AG09319 (cell line): ENCODE measurements at regions not wholly inside any gene's neighbourhood (a gene's known extent, or its start where the extent isn't known, plus 50 kb on each side); places are given as distances from the start of the nearest gene placed in this dataset.

ENCODE experiments used
- DNase-seq: peaks from one replicate; pipeline ENCODE4 v3.0.0-alpha.2; 2010; ENCODE audit warnings: low read depth; ENCODE audit errors: extremely low read depth
- CTCF ChIP-seq: IDR thresholded peaks from 2 replicates; pipeline ENCODE4 v1.5.1; 2011; ENCODE audit warnings: low read depth, mild to moderate bottlenecking, inconsistent platforms, low read length, moderate library complexity

- no peak for TF ChIP-seq CTCF
- no peak for DNase-seq
Measured at GRCh38 chr10:85515316-85515715, 851.3 kb downstream of the GRID1 start.

- no peak for DNase-seq
Measured at GRCh38 chr10:85524001-85524666, 842.5 kb downstream of the GRID1 start.

GRCh38 chr10:85527616-85528317, 838.8 kb downstream of the GRID1 start:
- TF ChIP-seq CTCF: no peak
- no peak for DNase-seq

More at GRCh38 chr10:85524001-85524666, 842.5 kb downstream of the GRID1 start:
- TF ChIP-seq CTCF: no peak

- DNase-seq: no peak
- TF ChIP-seq CTCF: no peak
Measured at GRCh38 chr10:85528318-85528652, 838.3 kb downstream of the GRID1 start.

GRCh38 chr10:85531706-85532105, 834.9 kb downstream of the GRID1 start:
- DNase-seq: no peak
- no peak for TF ChIP-seq CTCF

GRCh38 chr10:85532773-85533172, 833.8 kb downstream of the GRID1 start:
- no peak for DNase-seq
- TF ChIP-seq CTCF: no peak

- TF ChIP-seq CTCF: no peak
- DNase-seq: no peak
Measured at GRCh38 chr10:85535926-85536325, 830.7 kb downstream of the GRID1 start.
